ENCODE measurements at regions not wholly inside any gene's neighbourhood (a gene's known extent, or its start where the extent isn't known, plus 50 kb on each side); places are given as distances from the start of the nearest gene placed in this dataset.
"Not testable (repeated sequence)": the region's sequence is repeated elsewhere in the genome, so short reads cannot be mapped to it uniquely, and the experiment has no call there.

GRCh38 chr5:84524491-84524890, 139.8 kb upstream of the EDIL3 start:
- no peak for DNase-seq (ENCODE audit: low read depth, low spot score)
- no peak overlapping the region for H3K27ac ChIP-seq

- no peak overlapping the region for H3K27ac ChIP-seq
- DNase-seq (ENCODE audit: low read depth, low spot score) = no peak
Measured at GRCh38 chr5:84518862-84519261, 134.2 kb upstream of the EDIL3 start.

GRCh38 chr5:84518370-84518769, 133.7 kb upstream of the EDIL3 start:
- H3K27ac ChIP-seq = no peak overlapping the region
- DNase-seq (ENCODE audit: low read depth, low spot score) = no peak

GRCh38 chr5:84506625-84507024, 121.9 kb upstream of the EDIL3 start:
- no peak for DNase-seq (ENCODE audit: low read depth, low spot score)

GRCh38 chr5:84494453-84494852, 109.8 kb upstream of the EDIL3 start:
- no peak overlapping the region for H3K27ac ChIP-seq
- peak; percentile 54 for DNase-seq (ENCODE audit: low read depth, low spot score)

More at GRCh38 chr5:84506625-84507024, 121.9 kb upstream of the EDIL3 start:
- no peak overlapping the region for H3K27ac ChIP-seq

- no peak overlapping the region for H3K27ac ChIP-seq
- DNase-seq (ENCODE audit: low read depth, low spot score) = no peak
Measured at GRCh38 chr5:84487963-84488362, 103.3 kb upstream of the EDIL3 start.

- DNase-seq (ENCODE audit: low read depth, low spot score) = no peak
- H3K27ac ChIP-seq = no peak overlapping the region
Measured at GRCh38 chr5:84480873-84481637, 96.4 kb upstream of the EDIL3 start.

GRCh38 chr5:84478603-84479002, 93.9 kb upstream of the EDIL3 start:
- DNase-seq (ENCODE audit: low read depth, low spot score) = no peak
- H3K27ac ChIP-seq = no peak overlapping the region

GRCh38 chr5:84477485-84477884, 92.8 kb upstream of the EDIL3 start:
- no peak overlapping the region for H3K27ac ChIP-seq
- DNase-seq (ENCODE audit: low read depth, low spot score) = no peak

- H3K27ac ChIP-seq = no peak overlapping the region
- no peak for DNase-seq (ENCODE audit: low read depth, low spot score)
Measured at GRCh38 chr5:84474126-84474525, 89.4 kb upstream of the EDIL3 start.

- no peak for DNase-seq (ENCODE audit: low read depth, low spot score)
- no peak overlapping the region for H3K27ac ChIP-seq
Measured at GRCh38 chr5:84453405-84453804, 68.7 kb upstream of the EDIL3 start.

- no peak for DNase-seq (ENCODE audit: low read depth, low spot score)
- H3K27ac ChIP-seq = no peak overlapping the region
Measured at GRCh38 chr5:84450617-84451414, 66.1 kb upstream of the EDIL3 start.

- no peak overlapping the region for H3K27ac ChIP-seq
- DNase-seq (ENCODE audit: low read depth, low spot score) = no peak
Measured at GRCh38 chr5:84445049-84445685, 60.5 kb upstream of the EDIL3 start.

- H3K27ac ChIP-seq = no peak overlapping the region
Measured at GRCh38 chr5:84438456-84438855, 53.8 kb upstream of the EDIL3 start.

GRCh38 chr5:84437673-84438315, 53.1 kb upstream of the EDIL3 start:
- H3K27ac ChIP-seq = no peak overlapping the region
- DNase-seq (ENCODE audit: low read depth, low spot score) = peak; percentile 34

More at GRCh38 chr5:84438456-84438855, 53.8 kb upstream of the EDIL3 start:
- DNase-seq (ENCODE audit: low read depth, low spot score) = no peak

- H3K27ac ChIP-seq = no peak overlapping the region
- DNase-seq (ENCODE audit: low read depth, low spot score) = no peak
Measured at GRCh38 chr5:84436866-84437265, 52.2 kb upstream of the EDIL3 start.

- not testable (repeated sequence) for DNase-seq (ENCODE audit: low read depth, low spot score); H3K27ac ChIP-seq
Measured at GRCh38 chr5:84435861-84436346, 51.2 kb upstream of the EDIL3 start.

Measured in epithelial cell of prostate (primary cell).